ENCODE measurements at regions not wholly inside any gene's neighbourhood (a gene's known extent, or its start where the extent isn't known, plus 50 kb on each side); places are given as distances from the start of the nearest gene placed in this dataset.
A peak's percentile ranks its signal among the peaks of the same experiment; 100 is the strongest.

- no peak for DNase-seq (ENCODE audit: low spot score)
These were observed 52.4 kb upstream of the SERINC1 start for GRCh38 chr6:122524056-122524455.

GRCh38 chr6:122530440-122531046 lies 58.9 kb upstream of the SERINC1 start:
- peak; percentile 26 for DNase-seq (ENCODE audit: low spot score)

GRCh38 chr6:122548281-122548680 lies 61.9 kb upstream of the PKIB start:
- no peak for DNase-seq (ENCODE audit: low spot score)

GRCh38 chr6:122548820-122549219 lies 61.4 kb upstream of the PKIB start:
- DNase-seq (ENCODE audit: low spot score): no peak

DNA sequence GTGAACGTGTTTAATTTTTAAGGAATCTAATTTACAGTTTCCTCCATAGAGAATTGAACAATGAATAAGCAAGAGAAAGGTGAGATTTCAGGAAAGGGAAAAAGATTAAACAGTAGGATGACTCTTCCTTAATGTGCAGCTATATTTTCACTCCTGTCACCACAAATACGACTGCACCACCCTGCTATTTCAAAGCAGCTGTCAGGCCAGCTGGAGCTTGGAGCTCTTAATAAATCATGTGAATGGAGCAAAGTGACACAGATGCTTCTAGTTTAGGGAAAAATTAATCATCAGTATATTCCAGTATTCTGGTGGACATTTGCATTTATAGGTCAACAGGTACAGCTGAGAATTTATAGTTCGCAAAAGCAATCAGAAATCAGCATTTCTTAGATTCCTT lies 56.5 kb upstream of the PKIB start:
- DNase-seq (ENCODE audit: low spot score): no peak

- DNase-seq (ENCODE audit: low spot score): no peak
These were observed 54.6 kb upstream of the PKIB start for GRCh38 chr6:122555561-122555960.

GRCh38 chr6:122558080-122558479 lies 52.1 kb upstream of the PKIB start:
- DNase-seq (ENCODE audit: low spot score): no peak
